Immature natural killer cell (primary cell): ENCODE measurements at regions not wholly inside any gene's neighbourhood (a gene's known extent, or its start where the extent isn't known, plus 50 kb on each side); places are given as distances from the start of the nearest gene placed in this dataset.

Experiments
- DNase-seq, 3 donors: peaks; one replicate each; pipeline ENCODE4 v3.0.0; 2022; ENCODE audit warnings: mixed read lengths in 1 of 3
- H3K27ac Mint-ChIP-seq, 6 donors: one replicate each; pipeline ENCODE4 v1.8.0; 2020; ENCODE audit warnings: mixed read lengths in 6 of 6, mild to moderate bottlenecking in 5 of 6, inconsistent platforms in 4 of 6, moderate library complexity in 3 of 6
- H3K27me3 Mint-ChIP-seq, 3 donors: one replicate each; pipeline ENCODE4 v1.8.0; 2020 to 2021; ENCODE audit warnings: low read depth in 3 of 3, mild to moderate bottlenecking in 3 of 3, mixed read lengths in 3 of 3, moderate library complexity in 3 of 3, inconsistent platforms in 1 of 3
- H3K36me3 Mint-ChIP-seq, 3 donors: one replicate each; pipeline ENCODE4 v1.8.0; 2020; ENCODE audit warnings: mixed read lengths in 3 of 3, inconsistent platforms in 2 of 3, mild to moderate bottlenecking in 2 of 3
- H3K4me1 Mint-ChIP-seq, 2 donors: one replicate each; pipeline ENCODE4 v1.8.0; 2020; ENCODE audit warnings: inconsistent platforms in 2 of 2, mild to moderate bottlenecking in 2 of 2, mixed read lengths in 2 of 2, moderate library complexity in 1 of 2
- H3K4me3 Mint-ChIP-seq, 5 donors: one replicate each; pipeline ENCODE4 v1.8.0; 2020; ENCODE audit warnings: mild to moderate bottlenecking in 5 of 5, mixed read lengths in 5 of 5, inconsistent platforms in 3 of 5, moderate library complexity in 3 of 5
- H3K9me3 Mint-ChIP-seq, 6 donors: one replicate each; pipeline ENCODE4 v1.8.0; 2020; ENCODE audit warnings: mild to moderate bottlenecking in 6 of 6, mixed read lengths in 6 of 6, inconsistent platforms in 4 of 6, moderate library complexity in 3 of 6

- DNase-seq, result no peak
- Mint-ChIP-seq H3K4me3 (no peak overlapping the region), H3K4me1 (no peaks in the 10 kb centered on the region), H3K36me3 (no peaks in the 10 kb centered on the region), H3K9me3 (no peaks in the 10 kb centered on the region), H3K27ac (no peak overlapping the region), H3K27me3 (peaks cover 0 to 6% (median 0%) of the 10 kb centered on the region in 3 donors)
These were observed 507.6 kb downstream of the MIAT start for GRCh38 chr22:27164781-27165503.

GRCh38 chr22:27168681-27169080 is 511.3 kb downstream of the MIAT start:
- H3K4me1 Mint-ChIP-seq, result no peaks in the 10 kb centered on the region
- no peaks in the 10 kb centered on the region for H3K9me3 Mint-ChIP-seq
- no peak overlapping the region for H3K27ac Mint-ChIP-seq
- no peak overlapping the region for H3K4me3 Mint-ChIP-seq
- no peaks in the 10 kb centered on the region for H3K36me3 Mint-ChIP-seq
- no peak for DNase-seq
- H3K27me3 Mint-ChIP-seq, result peaks cover 0 to 8% (median 0%) of the 10 kb centered on the region in 3 donors

GRCh38 chr22:27170491-27170890 is 513.1 kb downstream of the MIAT start:
- no peaks in the 10 kb centered on the region for H3K9me3 Mint-ChIP-seq
- H3K4me1 Mint-ChIP-seq, result no peaks in the 10 kb centered on the region
- H3K36me3 Mint-ChIP-seq, result no peaks in the 10 kb centered on the region
- DNase-seq, result no peak
- peaks cover 0 to 12% (median 2%) of the 10 kb centered on the region in 3 donors for H3K27me3 Mint-ChIP-seq
- no peak overlapping the region for H3K27ac Mint-ChIP-seq
- H3K4me3 Mint-ChIP-seq, result no peak overlapping the region

- DNase-seq, result no peak
- Mint-ChIP-seq H3K4me1 (no peaks in the 10 kb centered on the region), H3K9me3 (no peaks in the 10 kb centered on the region), H3K36me3 (no peaks in the 10 kb centered on the region), H3K27ac (no peak overlapping the region), H3K27me3 (peaks cover 2 to 12% (median 2%) of the 10 kb centered on the region in 3 donors), H3K4me3 (no peak overlapping the region)
These were observed 513.8 kb downstream of the MIAT start for GRCh38 chr22:27171212-27171611.

- no peaks in the 10 kb centered on the region for H3K4me1 Mint-ChIP-seq
- no peak overlapping the region for H3K27ac Mint-ChIP-seq
- DNase-seq, result no peak
- H3K9me3 Mint-ChIP-seq, result no peaks in the 10 kb centered on the region
- peaks cover 2 to 14% (median 5%) of the 10 kb centered on the region in 3 donors for H3K27me3 Mint-ChIP-seq
- no peaks in the 10 kb centered on the region for H3K36me3 Mint-ChIP-seq
- H3K4me3 Mint-ChIP-seq, result no peak overlapping the region
These were observed 516.1 kb downstream of the MIAT start for GRCh38 chr22:27173530-27173929.

GRCh38 chr22:27175021-27175838 is 517.8 kb downstream of the MIAT start:
- Mint-ChIP-seq H3K27ac (no peak overlapping the region), H3K9me3 (no peaks in the 10 kb centered on the region), H3K4me3 (no peak overlapping the region), H3K27me3 (peaks cover 2 to 14% (median 5%) of the 10 kb centered on the region in 3 donors), H3K36me3 (no peaks in the 10 kb centered on the region), H3K4me1 (no peaks in the 10 kb centered on the region)
- no peak for DNase-seq

- Mint-ChIP-seq H3K4me3 (no peak overlapping the region), H3K36me3 (no peaks in the 10 kb centered on the region), H3K9me3 (no peaks in the 10 kb centered on the region), H3K4me1 (no peaks in the 10 kb centered on the region), H3K27ac (no peak overlapping the region), H3K27me3 (peaks cover 2 to 10% (median 5%) of the 10 kb centered on the region in 3 donors)
- no peak for DNase-seq
These were observed 518.6 kb downstream of the MIAT start for GRCh38 chr22:27175974-27176373.

- no peaks in the 10 kb centered on the region for H3K36me3 Mint-ChIP-seq
- no peak overlapping the region for H3K4me3 Mint-ChIP-seq
- no peak for DNase-seq
- H3K27me3 Mint-ChIP-seq, result peaks cover 3 to 9% (median 7%) of the 10 kb centered on the region in 3 donors
- H3K4me1 Mint-ChIP-seq, result no peaks in the 10 kb centered on the region
- H3K9me3 Mint-ChIP-seq, result no peaks in the 10 kb centered on the region
- H3K27ac Mint-ChIP-seq, result no peak overlapping the region
These were observed 521.8 kb downstream of the MIAT start for GRCh38 chr22:27179161-27179560.

GRCh38 chr22:27181537-27181936 is 524.1 kb downstream of the MIAT start:
- H3K4me3 Mint-ChIP-seq, result no peak overlapping the region
- H3K27me3 Mint-ChIP-seq, result peaks cover 4 to 7% (median 5%) of the 10 kb centered on the region in 3 donors
- H3K4me1 Mint-ChIP-seq, result no peaks in the 10 kb centered on the region
- H3K9me3 Mint-ChIP-seq, result no peaks in the 10 kb centered on the region
- no peak for DNase-seq
- no peak overlapping the region for H3K27ac Mint-ChIP-seq
- no peaks in the 10 kb centered on the region for H3K36me3 Mint-ChIP-seq

- Mint-ChIP-seq H3K27me3 (peaks cover 0 to 4% (median 4%) of the 10 kb centered on the region in 3 donors), H3K27ac (no peak overlapping the region), H3K36me3 (no peaks in the 10 kb centered on the region), H3K9me3 (no peaks in the 10 kb centered on the region), H3K4me1 (no peaks in the 10 kb centered on the region), H3K4me3 (no peak overlapping the region)
- DNase-seq, result no peak
These were observed 526.1 kb downstream of the MIAT start for GRCh38 chr22:27183474-27183873.

GRCh38 chr22:27185099-27185709 is 527.8 kb downstream of the MIAT start:
- no peak overlapping the region for H3K4me3 Mint-ChIP-seq
- DNase-seq, result no peak
- H3K36me3 Mint-ChIP-seq, result no peaks in the 10 kb centered on the region
- H3K27me3 Mint-ChIP-seq, result peaks cover 4 to 6% (median 5%) of the 10 kb centered on the region in 3 donors
- H3K9me3 Mint-ChIP-seq, result no peaks in the 10 kb centered on the region
- H3K4me1 Mint-ChIP-seq, result no peaks in the 10 kb centered on the region
- no peak overlapping the region for H3K27ac Mint-ChIP-seq

GRCh38 chr22:27185760-27186302 is 528.4 kb downstream of the MIAT start:
- Mint-ChIP-seq H3K4me1 (no peaks in the 10 kb centered on the region), H3K4me3 (no peak overlapping the region), H3K27me3 (peaks cover 4 to 7% (median 6%) of the 10 kb centered on the region in 3 donors), H3K9me3 (no peaks in the 10 kb centered on the region), H3K27ac (no peak overlapping the region), H3K36me3 (no peaks in the 10 kb centered on the region)
- no peak for DNase-seq

- Mint-ChIP-seq H3K36me3 (no peaks in the 10 kb centered on the region), H3K4me1 (no peaks in the 10 kb centered on the region), H3K4me3 (no peak overlapping the region)
These were observed 529.3 kb downstream of the MIAT start for GRCh38 chr22:27186643-27187042.

More at GRCh38 chr22:27186643-27187042, 529.3 kb downstream of the MIAT start:
- DNase-seq, result no peak
- H3K27me3 Mint-ChIP-seq, result peaks cover 4 to 8% (median 6%) of the 10 kb centered on the region in 3 donors
- no peaks in the 10 kb centered on the region for H3K9me3 Mint-ChIP-seq
- no peak overlapping the region for H3K27ac Mint-ChIP-seq
